ENCODE measurements at regions not wholly inside any gene's neighbourhood (a gene's known extent, or its start where the extent isn't known, plus 50 kb on each side); places are given as distances from the start of the nearest gene placed in this dataset.

DNA sequence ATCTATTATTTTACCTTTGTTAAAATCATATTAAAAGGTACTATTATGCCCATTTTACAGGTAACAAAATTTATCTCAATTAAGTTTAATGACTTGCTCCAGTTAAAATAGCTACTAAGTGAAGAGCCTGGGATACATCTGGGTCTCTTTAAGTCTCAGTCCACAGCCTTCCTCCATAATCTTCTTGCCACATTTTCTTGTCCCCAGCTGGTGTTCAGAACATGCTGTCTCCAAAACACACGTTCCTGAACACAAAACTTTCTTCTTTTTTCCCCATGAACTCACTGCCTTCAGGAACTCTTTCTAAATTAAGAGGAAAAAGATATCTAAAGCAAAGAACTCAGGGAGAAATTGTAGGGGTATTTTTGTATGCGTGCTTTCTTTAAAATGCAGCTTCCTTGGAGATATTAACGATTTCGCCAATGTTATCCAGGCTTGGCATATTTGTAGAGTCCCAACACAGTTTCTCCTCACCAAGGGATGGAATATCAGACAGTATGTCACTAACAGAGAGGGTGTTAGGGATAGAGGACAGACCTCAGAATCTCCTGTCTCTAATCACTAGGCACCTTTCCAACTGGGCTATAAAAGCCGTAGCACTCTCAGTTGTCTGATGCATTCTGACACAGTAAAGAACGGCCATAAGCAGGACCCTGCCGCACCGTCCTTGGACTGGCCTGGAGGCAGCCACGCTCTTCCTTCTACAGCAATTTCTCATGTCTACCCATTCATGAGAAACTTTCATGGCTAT lies 232.8 kb upstream of the BLID start:
- intact Hi-C loops (cut with micrococcal nuclease): no loop called here
- CTCF ChIA-PET: no interaction called here
- POLR2A ChIA-PET: no interaction called here
- no peak for DNase-seq
- ATAC-seq: no peak
- Mint-ChIP-seq H3K9me3 (no peaks in the 10 kb centered on the region), H3K27ac (no peak overlapping the region), H3K27me3 (no peaks in the 10 kb centered on the region), H3K36me3 (ENCODE audit: low read depth) (no peaks in the 10 kb centered on the region), H3K4me3 (no peak overlapping the region), H3K4me1 (ENCODE audit: low read depth) (no peaks in the 10 kb centered on the region)
- TF ChIP-seq, protein P1, sequence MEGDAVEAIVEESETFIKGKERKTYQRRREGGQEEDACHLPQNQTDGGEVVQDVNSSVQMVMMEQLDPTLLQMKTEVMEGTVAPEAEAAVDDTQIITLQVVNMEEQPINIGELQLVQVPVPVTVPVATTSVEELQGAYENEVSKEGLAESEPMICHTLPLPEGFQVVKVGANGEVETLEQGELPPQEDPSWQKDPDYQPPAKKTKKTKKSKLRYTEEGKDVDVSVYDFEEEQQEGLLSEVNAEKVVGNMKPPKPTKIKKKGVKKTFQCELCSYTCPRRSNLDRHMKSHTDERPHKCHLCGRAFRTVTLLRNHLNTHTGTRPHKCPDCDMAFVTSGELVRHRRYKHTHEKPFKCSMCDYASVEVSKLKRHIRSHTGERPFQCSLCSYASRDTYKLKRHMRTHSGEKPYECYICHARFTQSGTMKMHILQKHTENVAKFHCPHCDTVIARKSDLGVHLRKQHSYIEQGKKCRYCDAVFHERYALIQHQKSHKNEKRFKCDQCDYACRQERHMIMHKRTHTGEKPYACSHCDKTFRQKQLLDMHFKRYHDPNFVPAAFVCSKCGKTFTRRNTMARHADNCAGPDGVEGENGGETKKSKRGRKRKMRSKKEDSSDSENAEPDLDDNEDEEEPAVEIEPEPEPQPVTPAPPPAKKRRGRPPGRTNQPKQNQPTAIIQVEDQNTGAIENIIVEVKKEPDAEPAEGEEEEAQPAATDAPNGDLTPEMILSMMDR (IDR thresholded peaks at IDR 0.05): no peak

- Mint-ChIP-seq H3K27me3 (no peaks in the 10 kb centered on the region), H3K36me3 (ENCODE audit: low read depth) (no peaks in the 10 kb centered on the region), H3K4me3 (no peak overlapping the region), H3K9me3 (no peaks in the 10 kb centered on the region), H3K27ac (no peak overlapping the region), H3K4me1 (ENCODE audit: low read depth) (no peaks in the 10 kb centered on the region)
- ChIA-PET POLR2A (no interaction called here), CTCF (no interaction called here)
- DNase-seq: no peak
- TF ChIP-seq, protein P1 (IDR thresholded peaks at IDR 0.05): no peak
- intact Hi-C loops (cut with micrococcal nuclease): no loop called here
- no peak for ATAC-seq
Observed at GRCh38 chr11:122346006-122346405, 230.0 kb upstream of the BLID start.

DNA sequence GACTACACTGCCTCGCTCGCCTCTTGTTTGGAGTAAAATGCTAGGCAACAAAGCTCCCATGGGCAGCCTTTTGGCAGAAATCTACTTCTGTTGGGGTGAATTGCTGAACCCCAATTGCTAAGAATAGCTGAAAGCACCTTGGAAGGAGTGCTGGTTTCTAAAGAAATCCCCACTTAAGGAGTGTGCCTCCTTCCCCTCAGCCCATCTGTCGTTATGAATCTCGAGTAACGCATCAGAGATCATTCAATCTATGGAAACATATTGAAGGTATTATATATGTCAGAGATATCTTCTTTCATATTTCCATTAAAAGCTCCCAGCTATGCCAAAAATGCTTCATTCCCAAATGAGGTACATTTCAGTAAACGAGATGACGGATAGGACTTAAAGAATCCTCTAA lies 229.6 kb upstream of the BLID start:
- ChIA-PET CTCF (no interaction called here), POLR2A (no interaction called here)
- Mint-ChIP-seq H3K36me3 (ENCODE audit: low read depth) (no peaks in the 10 kb centered on the region), H3K9me3 (no peaks in the 10 kb centered on the region), H3K4me3 (no peak overlapping the region), H3K27ac (no peak overlapping the region), H3K27me3 (no peaks in the 10 kb centered on the region), H3K4me1 (ENCODE audit: low read depth) (no peaks in the 10 kb centered on the region)
- intact Hi-C loops (cut with micrococcal nuclease): no loop called here
- DNase-seq: no peak
- TF ChIP-seq, protein P1 (IDR thresholded peaks at IDR 0.05): no peak
- no peak for ATAC-seq

- Mint-ChIP-seq H3K4me1 (ENCODE audit: low read depth) (no peaks in the 10 kb centered on the region), H3K9me3 (no peaks in the 10 kb centered on the region), H3K27ac (no peak overlapping the region), H3K36me3 (ENCODE audit: low read depth) (no peaks in the 10 kb centered on the region), H3K4me3 (no peak overlapping the region), H3K27me3 (no peaks in the 10 kb centered on the region)
- ChIA-PET POLR2A (no interaction called here), CTCF (no interaction called here)
- TF ChIP-seq, protein P1 (IDR thresholded peaks at IDR 0.05): no peak
- ATAC-seq: no peak
- no peak for DNase-seq
- intact Hi-C loops (cut with micrococcal nuclease): no loop called here
Observed at GRCh38 chr11:122344215-122344614, 228.2 kb upstream of the BLID start.

DNA sequence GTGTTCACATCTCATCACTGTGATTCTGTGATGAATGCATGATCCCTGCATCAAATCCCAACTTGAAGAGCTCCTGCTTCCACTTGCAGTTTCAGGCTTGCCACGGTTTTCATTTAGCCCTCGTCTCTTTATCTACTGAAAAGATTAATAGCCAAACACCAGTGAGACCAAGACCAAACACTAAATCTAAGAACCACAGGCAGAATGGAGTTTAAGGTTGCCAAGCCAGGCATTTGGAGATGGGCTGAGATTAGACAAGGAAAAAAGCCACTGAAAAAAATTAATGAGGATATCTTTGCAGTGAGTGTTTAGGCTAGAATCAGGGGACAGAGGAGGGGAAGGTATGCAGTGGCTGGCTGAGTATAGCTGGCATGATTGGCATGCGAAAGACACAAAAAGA lies 227.2 kb upstream of the BLID start:
- Mint-ChIP-seq H3K36me3 (ENCODE audit: low read depth) (no peaks in the 10 kb centered on the region), H3K27me3 (no peaks in the 10 kb centered on the region), H3K4me1 (ENCODE audit: low read depth) (no peaks in the 10 kb centered on the region), H3K27ac (no peak overlapping the region), H3K4me3 (no peak overlapping the region), H3K9me3 (no peaks in the 10 kb centered on the region)
- CTCF ChIA-PET: no interaction called here
- ATAC-seq (no peak), DNase-seq (no peak)
- POLR2A ChIA-PET: no interaction called here
- TF ChIP-seq, protein P1 (IDR thresholded peaks at IDR 0.05): no peak
- intact Hi-C loops (cut with micrococcal nuclease): no loop called here

Measured in activated CD8-positive, alpha-beta T cell treated with anti-CD3 and anti-CD28 coated beads for 36 hours (primary cell).